ENCODE measurements at regions not wholly inside any gene's neighbourhood (a gene's known extent, or its start where the extent isn't known, plus 50 kb on each side); places are given as distances from the start of the nearest gene placed in this dataset.

- Histone ChIP-seq H3K9me3 (ENCODE audit: low read length) (no peaks in the 10 kb centered on the region), H3K4me1 (ENCODE audit: insufficient read depth, low read length, poor library complexity, severe bottlenecking) (no peaks in the 10 kb centered on the region), H3K27ac (ENCODE audit: low read depth, low read length, poor library complexity, severe bottlenecking) (no peak overlapping the region), H3K4me2 (ENCODE audit: low read length) (no peak overlapping the region), H3K9me2 (ENCODE audit: insufficient read depth, low read length) (no peaks in the 10 kb centered on the region), H3K36me3 (ENCODE audit: insufficient read depth, low read length) (no peaks in the 10 kb centered on the region), H3K79me2 (ENCODE audit: insufficient read depth, low read depth, low read length) (no peaks in the 10 kb centered on the region), H2AFZ (ENCODE audit: low read length) (no peak overlapping the region), H4K20me1 (ENCODE audit: insufficient read depth, low read length) (no peaks in the 10 kb centered on the region), H3K4me3 (ENCODE audit: low read depth, low read length, poor library complexity, severe bottlenecking) (no peak overlapping the region)
- intact Hi-C loops (cut with micrococcal nuclease; ENCODE audit: unreplicated experiment) = no loop called here
- no peak for TF ChIP-seq EZH2phosphoT487 (IDR thresholded peaks at IDR 0.05; ENCODE audit: borderline replicate concordance, low read depth, low read length)
- TF ChIP-seq CTCF (conservative IDR thresholded peaks at IDR 0.05; ENCODE audit: low read length) = no peak
- CTCF ChIA-PET (ENCODE audit: unreplicated experiment) = no interaction called here
- DNase-seq (ENCODE audit: low spot score) = no peak
- POLR2A ChIA-PET = no interaction called here
- no TSS peak for BruUV-seq (replicated peaks)
Observed at GRCh38 chr21:36608041-36608896, 90.6 kb upstream of the SIM2 start.

- DNase-seq (ENCODE audit: low spot score) = no peak
- Histone ChIP-seq H3K36me3 (ENCODE audit: insufficient read depth, low read length) (no peaks in the 10 kb centered on the region), H3K4me2 (ENCODE audit: low read length) (no peak overlapping the region), H3K9me3 (ENCODE audit: low read length) (no peaks in the 10 kb centered on the region), H3K27ac (ENCODE audit: low read depth, low read length, poor library complexity, severe bottlenecking) (no peak overlapping the region), H4K20me1 (ENCODE audit: insufficient read depth, low read length) (no peaks in the 10 kb centered on the region), H2AFZ (ENCODE audit: low read length) (no peak overlapping the region), H3K4me3 (ENCODE audit: low read depth, low read length, poor library complexity, severe bottlenecking) (no peak overlapping the region), H3K79me2 (ENCODE audit: insufficient read depth, low read depth, low read length) (no peaks in the 10 kb centered on the region), H3K4me1 (ENCODE audit: insufficient read depth, low read length, poor library complexity, severe bottlenecking) (no peaks in the 10 kb centered on the region), H3K9me2 (ENCODE audit: insufficient read depth, low read length) (no peaks in the 10 kb centered on the region)
- intact Hi-C loops (cut with micrococcal nuclease; ENCODE audit: unreplicated experiment) = no loop called here
- TF ChIP-seq EZH2phosphoT487 (IDR thresholded peaks at IDR 0.05; ENCODE audit: borderline replicate concordance, low read depth, low read length) (no peak), CTCF (conservative IDR thresholded peaks at IDR 0.05; ENCODE audit: low read length) (no peak)
- BruUV-seq (replicated peaks) = no TSS peak
- POLR2A ChIA-PET = interaction anchor here (0.6 kb wide), 1 partner anchor 9 kb away, joined by 3 read pairs; no protein-coding TSS in a partner anchor
- CTCF ChIA-PET (ENCODE audit: unreplicated experiment) = interaction anchor here (1.0 kb wide), 1 partner anchor 22 kb away, joined by 3 read pairs; no protein-coding TSS in a partner anchor
Observed at GRCh38 chr21:36608897-36609225, 90.1 kb upstream of the SIM2 start.

- H4K20me1 ChIP-seq (ENCODE audit: insufficient read depth, low read length) = no peaks in the 10 kb centered on the region
- H2AFZ ChIP-seq (ENCODE audit: low read length) = no peak overlapping the region
- no peak overlapping the region for H3K27ac ChIP-seq (ENCODE audit: low read depth, low read length, poor library complexity, severe bottlenecking)
- no peak overlapping the region for H3K4me3 ChIP-seq (ENCODE audit: low read depth, low read length, poor library complexity, severe bottlenecking)
- ChIA-PET POLR2A (interaction anchor here (0.6 kb wide), 2 partner anchors 9 to 533 kb away, joined by 3 read pairs; no protein-coding TSS in a partner anchor), CTCF (ENCODE audit: unreplicated experiment) (interaction anchor here (1.0 kb wide), 1 partner anchor 21 kb away, joined by 3 read pairs; no protein-coding TSS in a partner anchor)
- H3K4me2 ChIP-seq (ENCODE audit: low read length) = no peak overlapping the region
- BruUV-seq (replicated peaks) = no TSS peak
- H3K9me3 ChIP-seq (ENCODE audit: low read length) = no peaks in the 10 kb centered on the region
- intact Hi-C loops (cut with micrococcal nuclease; ENCODE audit: unreplicated experiment) = no loop called here
- H3K36me3 ChIP-seq (ENCODE audit: insufficient read depth, low read length) = no peaks in the 10 kb centered on the region
- no peak for TF ChIP-seq CTCF (conservative IDR thresholded peaks at IDR 0.05; ENCODE audit: low read length)
- TF ChIP-seq EZH2phosphoT487 (IDR thresholded peaks at IDR 0.05; ENCODE audit: borderline replicate concordance, low read depth, low read length) = no peak
- DNase-seq (ENCODE audit: low spot score) = no peak
- no peaks in the 10 kb centered on the region for H3K79me2 ChIP-seq (ENCODE audit: insufficient read depth, low read depth, low read length)
- no peaks in the 10 kb centered on the region for H3K4me1 ChIP-seq (ENCODE audit: insufficient read depth, low read length, poor library complexity, severe bottlenecking)
- no peaks in the 10 kb centered on the region for H3K9me2 ChIP-seq (ENCODE audit: insufficient read depth, low read length)
Observed at GRCh38 chr21:36609654-36610053, 89.3 kb upstream of the SIM2 start.

Measured in OCI-LY7 (cell line).